HG03066 (cell line): ENCODE measurements at regions not wholly inside any gene's neighbourhood (a gene's known extent, or its start where the extent isn't known, plus 50 kb on each side); places are given as distances from the start of the nearest gene placed in this dataset.

Experiments used
- ATAC-seq: cut with Tn5 transposase; IDR thresholded peaks from one replicate; pipeline ENCODE4 v1.9.1; 2021; ENCODE audit warnings: low read depth; ENCODE audit not compliant: unreplicated experiment

DNA sequence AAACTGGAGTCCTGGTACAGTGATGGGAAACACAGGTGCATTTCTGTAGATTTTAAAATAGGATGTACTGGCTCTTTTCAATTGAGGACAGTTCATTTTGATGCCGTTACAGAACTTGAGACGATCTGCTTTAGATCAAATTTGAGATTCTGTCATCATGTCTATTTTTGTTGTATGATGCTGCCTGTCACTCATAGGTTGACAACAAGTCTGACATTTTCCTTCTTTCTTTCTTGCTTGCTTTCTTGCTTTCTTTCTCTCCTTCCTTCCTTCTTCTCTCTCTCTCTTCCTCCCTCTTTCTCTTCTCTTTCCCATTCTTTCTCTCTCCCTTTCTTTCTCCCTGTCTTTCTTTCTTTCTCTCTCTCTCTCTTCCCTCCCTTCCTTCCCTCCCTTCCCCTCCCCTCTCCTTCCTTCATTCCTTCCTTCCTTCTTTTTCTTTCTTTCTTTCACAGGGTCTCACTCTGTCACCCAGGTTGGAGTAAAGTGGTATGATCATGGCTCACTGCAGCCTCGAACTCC is 152.6 kb upstream of the SGK1 start:
- ATAC-seq: no peak

GRCh38 chr6:134469702-134470456 is 152.0 kb upstream of the SGK1 start:
- ATAC-seq: no peak

GRCh38 chr6:134468633-134469032 is 150.7 kb upstream of the SGK1 start:
- ATAC-seq: no peak

DNA sequence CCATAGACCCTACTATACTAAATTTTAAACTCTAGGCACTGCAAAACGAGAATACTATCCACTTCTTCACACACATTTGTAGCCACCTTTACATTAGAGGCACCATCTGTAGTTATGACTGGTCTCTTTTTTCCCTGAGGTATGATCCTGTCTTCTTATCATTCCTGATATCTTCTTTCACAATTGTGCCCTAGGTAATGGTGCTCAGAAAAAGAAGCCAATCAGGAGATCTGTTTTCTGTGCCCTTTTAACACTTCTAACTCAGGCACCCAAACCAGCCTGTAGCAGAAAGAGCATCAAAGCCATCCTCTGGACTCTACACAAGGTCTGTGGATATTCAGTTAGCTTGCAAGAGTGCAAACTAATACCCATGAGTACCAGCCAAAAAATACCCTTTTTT is 149.7 kb upstream of the SGK1 start:
- no peak for ATAC-seq

- ATAC-seq: no peak
Observed at GRCh38 chr6:134466771-134467525, 149.0 kb upstream of the SGK1 start.

GRCh38 chr6:134464690-134465411 is 146.9 kb upstream of the SGK1 start:
- no peak for ATAC-seq

DNA sequence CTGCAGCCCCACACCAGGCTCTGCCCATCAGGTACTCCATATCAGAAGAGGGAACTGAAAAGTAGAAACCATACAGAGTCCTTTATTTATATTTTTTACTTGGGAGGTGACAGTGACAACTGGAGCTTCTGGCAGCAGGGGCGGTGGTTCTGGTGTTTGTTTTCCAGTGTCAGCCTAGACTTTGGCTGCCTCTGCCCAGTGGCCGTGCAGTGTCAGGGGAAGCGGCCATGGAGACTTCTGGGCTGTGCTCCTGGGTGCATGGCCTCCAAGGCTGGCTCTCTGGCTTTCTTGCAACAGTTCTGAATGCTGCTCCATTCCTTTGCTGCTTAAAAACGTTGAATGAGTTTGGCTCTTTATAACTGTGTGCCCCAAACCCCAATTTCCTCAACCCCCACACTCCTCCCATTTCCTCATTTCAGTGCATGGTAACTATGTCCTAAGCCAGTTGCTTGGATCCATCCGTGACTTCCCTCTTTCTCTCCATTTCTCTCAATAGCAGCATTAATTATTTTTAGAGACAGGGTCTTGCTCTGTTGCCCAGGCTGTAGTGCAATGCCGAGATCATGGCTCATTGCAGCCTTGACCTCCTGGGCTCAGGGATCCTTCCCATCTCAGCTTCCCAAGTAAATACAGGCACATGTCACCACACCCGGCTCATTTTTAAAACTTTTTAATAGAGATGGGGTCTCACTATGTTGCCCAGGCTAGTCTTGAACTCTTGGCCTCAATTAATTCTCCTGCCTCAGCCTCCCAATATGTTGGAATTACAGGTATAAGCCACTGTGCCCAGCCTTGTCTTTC is 141.1 kb upstream of the SGK1 start:
- ATAC-seq: no peak

DNA sequence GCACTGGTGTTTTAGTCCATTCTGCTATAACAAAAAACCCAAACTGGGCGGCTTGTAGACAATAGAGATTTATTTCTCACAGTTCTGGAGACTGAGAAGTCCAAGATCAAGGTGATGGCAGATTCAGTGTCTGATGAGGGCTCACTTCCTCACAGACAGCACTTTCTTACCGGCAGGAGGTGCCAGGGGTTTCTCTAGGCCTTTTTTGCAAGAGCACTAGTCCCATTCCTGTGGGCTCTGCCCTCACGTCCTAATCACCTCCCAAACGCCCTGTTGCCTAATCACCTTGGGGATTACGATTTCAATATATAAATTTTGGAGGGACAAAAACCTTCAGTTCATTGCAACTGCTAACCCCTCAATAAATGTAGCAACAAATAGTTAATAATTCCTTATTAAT is 140.0 kb upstream of the SGK1 start:
- no peak for ATAC-seq

GRCh38 chr6:134456226-134456625 is 138.3 kb upstream of the SGK1 start:
- ATAC-seq: no peak

GRCh38 chr6:134455319-134455718 is 137.4 kb upstream of the SGK1 start:
- ATAC-seq: no peak

DNA sequence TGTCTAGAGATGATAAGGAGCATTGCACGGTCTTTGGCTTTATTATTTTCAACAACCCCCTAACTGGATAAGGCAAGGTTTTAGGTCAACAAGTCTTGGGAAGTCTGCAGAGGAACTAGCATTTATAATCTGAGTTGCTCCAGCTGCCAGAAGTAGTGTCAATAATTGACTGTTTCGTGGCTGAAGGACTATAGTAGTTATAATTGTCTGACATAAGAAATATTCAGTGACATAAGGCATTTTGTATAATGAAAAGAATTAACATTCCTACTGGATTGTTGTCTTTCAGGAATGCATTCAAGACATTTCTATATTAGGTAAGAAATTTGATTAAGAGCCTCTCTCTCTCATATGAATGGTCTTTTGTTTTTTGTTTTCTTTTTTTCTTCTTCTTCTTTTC is 136.9 kb upstream of the SGK1 start:
- ATAC-seq: no peak

GRCh38 chr6:134453792-134454510 is 136.0 kb upstream of the SGK1 start:
- ATAC-seq: no peak

DNA sequence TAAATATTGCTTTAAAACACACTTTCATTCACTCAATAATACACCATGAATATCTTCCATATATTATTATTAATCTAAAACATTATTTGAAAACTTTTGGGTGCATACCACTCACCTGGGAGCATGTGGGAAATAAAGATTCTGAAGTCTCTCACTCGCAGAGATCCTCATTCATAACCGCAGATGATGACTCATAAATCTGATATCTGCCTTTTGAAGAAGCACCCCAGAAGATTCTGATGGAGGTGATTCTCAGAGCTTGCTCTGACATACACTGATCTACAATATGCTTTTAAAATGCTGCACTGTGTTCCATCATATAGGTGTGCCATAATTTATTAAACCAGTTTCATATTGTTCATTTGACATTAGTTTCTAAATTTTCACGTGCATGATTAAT is 135.0 kb upstream of the SGK1 start:
- ATAC-seq: no peak

GRCh38 chr6:134451529-134451928 is 133.6 kb upstream of the SGK1 start:
- no peak for ATAC-seq

- ATAC-seq: no peak
Observed at GRCh38 chr6:134449781-134450180, 131.9 kb upstream of the SGK1 start.

DNA sequence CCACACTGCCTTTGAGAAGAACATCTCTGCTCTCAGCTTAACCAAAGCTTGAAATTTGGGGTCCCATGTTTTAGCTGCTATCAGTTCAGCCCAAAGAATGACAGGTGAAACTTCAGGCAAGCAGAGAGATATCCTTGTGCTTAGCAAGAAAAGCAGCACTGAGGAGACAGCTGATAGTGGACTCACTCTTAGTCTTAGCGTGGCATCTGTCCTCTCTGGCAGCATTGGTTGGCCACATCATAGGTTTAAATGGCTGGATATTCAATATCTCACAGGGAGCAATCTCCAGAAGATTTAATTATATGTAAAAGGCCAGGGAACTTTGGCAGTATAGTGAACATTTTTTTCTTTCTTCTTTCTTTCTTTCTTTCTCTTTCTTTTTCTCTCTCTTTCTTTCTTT is 131.1 kb upstream of the SGK1 start:
- ATAC-seq: no peak

DNA sequence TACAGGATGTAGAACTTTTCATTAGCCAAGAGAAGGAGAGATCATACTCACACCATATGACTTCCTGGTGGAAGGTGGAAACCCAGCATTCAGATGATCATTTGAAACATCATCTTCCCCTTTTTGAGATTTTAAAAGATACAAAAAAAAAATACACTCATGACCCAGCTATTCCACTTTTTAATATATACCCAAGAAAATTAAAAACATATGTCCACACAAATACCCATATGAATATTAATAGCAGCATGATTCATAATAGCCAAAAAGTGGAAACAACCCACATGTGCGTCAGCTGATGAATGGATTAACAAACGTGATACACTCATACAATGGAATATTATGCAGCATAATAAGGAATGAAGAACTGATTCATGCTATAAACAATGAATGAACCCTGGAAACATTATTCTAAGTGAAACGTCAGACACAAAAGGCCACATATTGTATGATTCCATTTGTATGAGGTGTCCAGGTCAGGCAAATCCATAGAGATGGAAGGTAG is 130.0 kb upstream of the SGK1 start:
- no peak for ATAC-seq

DNA sequence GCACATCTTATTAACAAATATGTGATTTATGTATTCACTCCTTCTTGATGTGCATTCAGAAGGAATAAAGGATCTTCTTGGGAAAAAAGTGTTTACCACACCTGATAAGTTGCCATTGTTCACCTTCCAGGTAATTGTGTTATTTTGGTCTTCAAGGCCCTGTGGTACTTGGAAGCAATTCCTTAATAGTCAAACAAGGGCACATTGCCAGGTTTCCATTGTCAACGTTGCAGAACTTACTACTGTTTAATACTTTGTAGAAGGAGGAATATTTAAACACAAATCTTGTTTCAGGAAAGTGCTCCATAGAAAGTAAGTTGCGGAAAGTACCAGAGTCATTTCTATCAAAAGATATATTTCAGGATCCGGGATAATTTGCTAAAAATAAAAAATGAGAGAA is 129.5 kb upstream of the SGK1 start:
- no peak for ATAC-seq

DNA sequence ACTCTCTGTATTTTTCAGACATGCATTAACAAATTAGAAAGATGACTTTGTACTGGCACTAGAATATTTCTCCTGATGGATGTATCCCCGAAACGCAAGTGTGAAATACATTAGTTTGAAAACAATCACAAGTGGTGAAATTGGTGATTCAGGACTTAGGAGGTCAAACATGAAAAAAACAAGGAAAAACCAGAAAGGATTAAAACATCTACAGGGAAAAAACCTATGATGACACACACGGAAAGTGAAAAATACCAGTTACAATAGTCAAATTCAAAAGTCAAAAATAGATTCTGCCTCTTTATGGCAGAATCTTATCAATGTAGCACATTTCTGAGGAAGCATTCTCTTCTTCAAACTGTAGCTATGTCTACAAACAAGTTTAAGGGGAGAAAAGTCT is 129.0 kb upstream of the SGK1 start:
- no peak for ATAC-seq
